LNCAP (cell line): ENCODE measurements at regions not wholly inside any gene's neighbourhood (a gene's known extent, or its start where the extent isn't known, plus 50 kb on each side); places are given as distances from the start of the nearest gene placed in this dataset.

Experiments used
- CTCF ChIP-seq: fragments of 450-650 bp; IDR thresholded peaks from 2 replicates; pipeline ENCODE4 v1.5.1; 2017; ENCODE audit warnings: mild to moderate bottlenecking

- no peak for TF ChIP-seq CTCF
Observed at GRCh38 chr6:45773906-45774305, 241.8 kb downstream of the CLIC5 start.

GRCh38 chr6:45772886-45773495 lies 242.7 kb downstream of the CLIC5 start:
- TF ChIP-seq CTCF, result no peak

GRCh38 chr6:45772051-45772450 lies 243.6 kb downstream of the CLIC5 start:
- TF ChIP-seq CTCF, result no peak

- no peak for TF ChIP-seq CTCF
Observed at GRCh38 chr6:45763281-45763680, 252.4 kb downstream of the CLIC5 start.

GRCh38 chr6:45759472-45759810 lies 256.2 kb downstream of the CLIC5 start:
- TF ChIP-seq CTCF, result no peak

- no peak for TF ChIP-seq CTCF
Observed at GRCh38 chr6:45758787-45759471, 256.7 kb downstream of the CLIC5 start.

- TF ChIP-seq CTCF, result no peak
Observed at GRCh38 chr6:45757443-45758130, 258.1 kb downstream of the CLIC5 start.
